ENCODE measurements at regions not wholly inside any gene's neighbourhood (a gene's known extent, or its start where the extent isn't known, plus 50 kb on each side); places are given as distances from the start of the nearest gene placed in this dataset.

DNA sequence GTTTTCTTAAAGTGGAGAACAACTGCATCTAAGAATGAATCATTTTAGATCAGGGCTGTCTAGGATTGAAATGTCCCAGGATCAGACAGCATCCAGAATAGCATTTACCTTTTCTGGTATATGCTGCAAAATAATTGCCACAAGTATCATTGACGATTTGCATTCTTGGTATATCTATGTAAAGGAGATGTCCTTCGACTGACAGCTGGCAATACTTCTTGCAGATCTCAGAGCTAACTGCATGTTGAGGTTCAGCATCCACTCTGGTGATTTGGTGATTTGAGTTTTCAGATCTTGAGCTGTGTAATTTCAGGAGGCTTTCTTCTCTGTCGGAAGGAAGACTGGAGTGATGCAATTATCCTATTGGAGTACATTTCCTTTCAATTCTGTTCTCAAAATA is 78.1 kb upstream of the CPHXL start:
- TF ChIP-seq, protein P1, sequence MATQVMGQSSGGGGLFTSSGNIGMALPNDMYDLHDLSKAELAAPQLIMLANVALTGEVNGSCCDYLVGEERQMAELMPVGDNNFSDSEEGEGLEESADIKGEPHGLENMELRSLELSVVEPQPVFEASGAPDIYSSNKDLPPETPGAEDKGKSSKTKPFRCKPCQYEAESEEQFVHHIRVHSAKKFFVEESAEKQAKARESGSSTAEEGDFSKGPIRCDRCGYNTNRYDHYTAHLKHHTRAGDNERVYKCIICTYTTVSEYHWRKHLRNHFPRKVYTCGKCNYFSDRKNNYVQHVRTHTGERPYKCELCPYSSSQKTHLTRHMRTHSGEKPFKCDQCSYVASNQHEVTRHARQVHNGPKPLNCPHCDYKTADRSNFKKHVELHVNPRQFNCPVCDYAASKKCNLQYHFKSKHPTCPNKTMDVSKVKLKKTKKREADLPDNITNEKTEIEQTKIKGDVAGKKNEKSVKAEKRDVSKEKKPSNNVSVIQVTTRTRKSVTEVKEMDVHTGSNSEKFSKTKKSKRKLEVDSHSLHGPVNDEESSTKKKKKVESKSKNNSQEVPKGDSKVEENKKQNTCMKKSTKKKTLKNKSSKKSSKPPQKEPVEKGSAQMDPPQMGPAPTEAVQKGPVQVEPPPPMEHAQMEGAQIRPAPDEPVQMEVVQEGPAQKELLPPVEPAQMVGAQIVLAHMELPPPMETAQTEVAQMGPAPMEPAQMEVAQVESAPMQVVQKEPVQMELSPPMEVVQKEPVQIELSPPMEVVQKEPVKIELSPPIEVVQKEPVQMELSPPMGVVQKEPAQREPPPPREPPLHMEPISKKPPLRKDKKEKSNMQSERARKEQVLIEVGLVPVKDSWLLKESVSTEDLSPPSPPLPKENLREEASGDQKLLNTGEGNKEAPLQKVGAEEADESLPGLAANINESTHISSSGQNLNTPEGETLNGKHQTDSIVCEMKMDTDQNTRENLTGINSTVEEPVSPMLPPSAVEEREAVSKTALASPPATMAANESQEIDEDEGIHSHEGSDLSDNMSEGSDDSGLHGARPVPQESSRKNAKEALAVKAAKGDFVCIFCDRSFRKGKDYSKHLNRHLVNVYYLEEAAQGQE (IDR thresholded peaks at IDR 0.05; ENCODE audit: insufficient read depth in 1 of 2, low read depth in 2 of 2, low read length in 2 of 2), result no peak
- TF ChIP-seq FOXP2 (optimal IDR thresholded peaks at IDR 0.05; ENCODE audit: borderline replicate concordance, extremely low read depth, extremely low read length, insufficient read depth) (no peak), TAF1 (IDR thresholded peaks at IDR 0.05; ENCODE audit: borderline replicate concordance, insufficient read depth, low read length) (no peak), POLR2AphosphoS5 (IDR thresholded peaks at IDR 0.05; ENCODE audit: low read depth, low read length) (no peak), SIN3A (IDR thresholded peaks at IDR 0.05; ENCODE audit: borderline replicate concordance, insufficient read depth, low read length) (no peak)

DNA sequence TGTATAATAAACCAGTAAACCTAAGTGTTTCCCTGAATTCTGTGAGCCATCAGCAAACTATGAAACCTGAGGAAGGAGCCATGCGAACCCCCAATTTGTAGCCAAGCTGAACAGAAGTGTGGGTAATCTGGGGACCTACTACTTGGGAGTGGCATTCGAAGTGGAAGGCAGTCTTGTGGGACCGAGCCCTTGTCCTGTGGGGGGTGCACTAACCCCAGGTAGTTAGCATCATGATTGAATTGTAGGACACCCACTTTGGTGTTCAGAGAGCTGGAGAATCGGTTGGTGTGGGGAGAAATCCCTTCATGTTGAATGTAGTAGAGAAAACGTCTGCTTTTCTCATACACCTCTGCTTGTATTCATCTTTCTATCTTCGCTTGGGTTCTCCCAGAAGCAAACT is 79.7 kb upstream of the CPHXL start:
- TF ChIP-seq POLR2AphosphoS5 (IDR thresholded peaks at IDR 0.05; ENCODE audit: low read depth, low read length) (no peak), TAF1 (IDR thresholded peaks at IDR 0.05; ENCODE audit: borderline replicate concordance, insufficient read depth, low read length) (no peak), SIN3A (IDR thresholded peaks at IDR 0.05; ENCODE audit: borderline replicate concordance, insufficient read depth, low read length) (no peak), FOXP2 (optimal IDR thresholded peaks at IDR 0.05; ENCODE audit: borderline replicate concordance, extremely low read depth, extremely low read length, insufficient read depth) (no peak)
- TF ChIP-seq, protein P1 (IDR thresholded peaks at IDR 0.05; ENCODE audit: insufficient read depth in 1 of 2, low read depth in 2 of 2, low read length in 2 of 2), result no peak

DNA sequence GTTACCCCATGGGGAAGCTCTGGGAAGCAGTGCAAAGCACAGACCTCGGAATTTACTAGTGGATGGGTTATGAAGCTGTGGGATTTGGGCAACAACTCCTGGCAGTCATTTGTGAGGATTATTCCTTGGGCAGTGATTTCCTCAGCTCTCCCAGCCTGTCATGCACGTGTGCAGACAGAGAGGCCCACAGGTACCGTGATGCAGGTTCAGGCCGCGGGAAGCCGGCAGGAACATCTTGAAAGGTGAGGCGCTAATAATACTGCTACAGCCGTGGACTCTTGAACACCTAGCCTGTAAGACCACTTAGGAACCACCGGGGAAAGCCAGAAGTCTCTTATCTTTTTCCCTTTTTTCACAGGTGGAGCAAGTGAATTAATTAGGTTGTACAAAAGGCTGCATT is 80.2 kb upstream of the CPHXL start:
- TF ChIP-seq SIN3A (IDR thresholded peaks at IDR 0.05; ENCODE audit: borderline replicate concordance, insufficient read depth, low read length) (no peak), POLR2AphosphoS5 (IDR thresholded peaks at IDR 0.05; ENCODE audit: low read depth, low read length) (no peak), FOXP2 (optimal IDR thresholded peaks at IDR 0.05; ENCODE audit: borderline replicate concordance, extremely low read depth, extremely low read length, insufficient read depth) (no peak)
- TF ChIP-seq, protein P1 (IDR thresholded peaks at IDR 0.05; ENCODE audit: insufficient read depth in 1 of 2, low read depth in 2 of 2, low read length in 2 of 2), result no peak

DNA sequence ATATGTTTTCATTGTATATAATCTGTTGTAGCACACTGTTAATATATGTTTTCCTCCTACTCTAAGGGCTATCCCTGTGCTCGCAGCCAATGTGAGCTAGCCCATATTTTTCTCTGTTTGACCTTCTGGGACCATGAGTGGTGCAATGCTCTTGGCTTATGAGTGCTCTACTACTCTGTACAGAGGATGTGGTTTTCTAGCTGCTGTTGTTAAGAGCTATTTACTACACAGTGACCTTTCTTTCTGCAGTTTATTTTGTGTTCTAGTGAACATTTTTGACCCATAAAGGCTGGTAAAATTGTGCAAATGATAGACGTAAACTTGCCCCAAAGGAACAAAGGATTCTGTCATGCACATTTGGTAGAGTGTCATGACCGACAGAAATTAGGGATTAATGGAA is 84.1 kb upstream of the CPHXL start:
- no peak for TF ChIP-seq FOXP2 (optimal IDR thresholded peaks at IDR 0.05; ENCODE audit: borderline replicate concordance, extremely low read depth, extremely low read length, insufficient read depth)
- no peak for TF ChIP-seq POLR2AphosphoS5 (IDR thresholded peaks at IDR 0.05; ENCODE audit: low read depth, low read length)
- TF ChIP-seq, protein P1 (IDR thresholded peaks at IDR 0.05; ENCODE audit: insufficient read depth in 1 of 2, low read depth in 2 of 2, low read length in 2 of 2), result no peak
- no peak for TF ChIP-seq TAF1 (IDR thresholded peaks at IDR 0.05; ENCODE audit: borderline replicate concordance, insufficient read depth, low read length)
- no peak for TF ChIP-seq SIN3A (IDR thresholded peaks at IDR 0.05; ENCODE audit: borderline replicate concordance, insufficient read depth, low read length)

DNA sequence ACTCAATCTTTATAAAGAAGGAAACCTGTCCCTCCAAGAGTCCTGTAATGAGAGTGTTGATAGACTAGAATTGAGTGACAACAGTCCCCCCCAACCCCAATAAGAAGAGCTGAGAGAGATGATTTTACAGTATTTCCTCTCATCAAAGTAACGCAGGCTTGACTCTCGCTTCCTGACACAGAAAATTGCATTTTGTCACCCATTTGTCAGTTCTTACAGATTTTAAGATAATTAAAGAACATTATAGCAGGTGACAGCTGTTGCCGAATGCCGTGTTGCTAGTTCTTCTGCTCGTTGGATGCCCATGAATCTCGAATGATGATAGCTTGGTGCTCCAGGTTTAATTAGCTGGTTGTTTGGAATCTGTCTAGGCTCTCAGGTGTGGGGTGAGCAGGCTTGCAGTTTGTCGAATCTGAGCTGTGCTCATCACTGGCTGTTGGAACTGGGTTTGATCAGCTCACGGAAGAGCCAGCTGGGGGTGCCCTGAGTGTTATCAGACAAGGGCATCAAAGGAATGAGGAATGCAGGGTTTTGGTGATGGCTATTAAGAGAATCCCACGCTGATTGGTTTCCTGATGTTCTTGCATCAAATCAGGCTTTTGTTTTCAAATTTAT is 84.8 kb upstream of the CPHXL start:
- TF ChIP-seq, protein P1 (IDR thresholded peaks at IDR 0.05; ENCODE audit: insufficient read depth in 1 of 2, low read depth in 2 of 2, low read length in 2 of 2), result no peak
- TF ChIP-seq TAF1 (IDR thresholded peaks at IDR 0.05; ENCODE audit: borderline replicate concordance, insufficient read depth, low read length), result no peak
- no peak for TF ChIP-seq FOXP2 (optimal IDR thresholded peaks at IDR 0.05; ENCODE audit: borderline replicate concordance, extremely low read depth, extremely low read length, insufficient read depth)
- no peak for TF ChIP-seq SIN3A (IDR thresholded peaks at IDR 0.05; ENCODE audit: borderline replicate concordance, insufficient read depth, low read length)
- no peak for TF ChIP-seq POLR2AphosphoS5 (IDR thresholded peaks at IDR 0.05; ENCODE audit: low read depth, low read length)

Data from PFSK-1 (cell line).